HG03103 (cell line): ENCODE measurements at regions not wholly inside any gene's neighbourhood (a gene's known extent, or its start where the extent isn't known, plus 50 kb on each side); places are given as distances from the start of the nearest gene placed in this dataset.

Source experiments
- ATAC-seq: cut with Tn5 transposase; IDR thresholded peaks from one replicate; pipeline ENCODE4 v1.9.1; 2021; ENCODE audit warnings: low read depth; ENCODE audit not compliant: unreplicated experiment

DNA sequence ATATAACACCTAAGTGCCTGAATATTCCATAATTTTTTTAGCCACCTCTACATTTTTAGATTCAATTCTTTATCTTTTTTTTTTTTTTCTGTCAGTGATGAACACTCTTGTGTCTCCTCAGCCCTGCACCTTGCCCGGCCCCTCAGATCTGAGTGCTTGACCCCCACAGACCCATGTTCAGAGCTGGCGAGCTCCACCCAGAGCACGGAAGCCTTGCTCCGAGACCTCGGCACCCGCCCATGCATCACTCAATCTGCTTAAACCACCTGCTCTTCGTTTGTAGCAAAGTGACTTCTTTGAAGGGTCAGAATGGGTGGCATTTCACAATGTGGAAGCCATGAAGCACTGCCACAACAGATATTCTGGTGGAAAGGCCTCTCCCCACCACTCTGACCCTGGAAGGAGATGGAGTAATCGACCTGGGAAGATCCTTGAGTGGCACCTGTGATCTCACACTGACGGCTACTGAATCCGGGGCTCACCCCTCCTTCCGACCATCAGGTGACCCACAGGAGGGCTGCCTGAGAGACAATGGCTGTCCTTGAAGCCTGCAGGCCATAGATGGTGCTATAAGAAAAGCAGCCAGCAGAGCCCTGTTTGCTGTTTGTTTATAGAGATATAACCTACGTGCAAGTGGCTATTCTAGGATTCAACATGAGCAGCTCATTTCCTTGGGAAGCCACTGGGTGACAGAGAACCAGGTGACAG is 261.1 kb upstream of the IRX4 start:
- ATAC-seq: no peak

- ATAC-seq: no peak
Observed at GRCh38 chr5:2143088-2143487, 260.4 kb upstream of the IRX4 start.

- ATAC-seq: no peak
Observed at GRCh38 chr5:2142456-2142954, 259.8 kb upstream of the IRX4 start.

DNA sequence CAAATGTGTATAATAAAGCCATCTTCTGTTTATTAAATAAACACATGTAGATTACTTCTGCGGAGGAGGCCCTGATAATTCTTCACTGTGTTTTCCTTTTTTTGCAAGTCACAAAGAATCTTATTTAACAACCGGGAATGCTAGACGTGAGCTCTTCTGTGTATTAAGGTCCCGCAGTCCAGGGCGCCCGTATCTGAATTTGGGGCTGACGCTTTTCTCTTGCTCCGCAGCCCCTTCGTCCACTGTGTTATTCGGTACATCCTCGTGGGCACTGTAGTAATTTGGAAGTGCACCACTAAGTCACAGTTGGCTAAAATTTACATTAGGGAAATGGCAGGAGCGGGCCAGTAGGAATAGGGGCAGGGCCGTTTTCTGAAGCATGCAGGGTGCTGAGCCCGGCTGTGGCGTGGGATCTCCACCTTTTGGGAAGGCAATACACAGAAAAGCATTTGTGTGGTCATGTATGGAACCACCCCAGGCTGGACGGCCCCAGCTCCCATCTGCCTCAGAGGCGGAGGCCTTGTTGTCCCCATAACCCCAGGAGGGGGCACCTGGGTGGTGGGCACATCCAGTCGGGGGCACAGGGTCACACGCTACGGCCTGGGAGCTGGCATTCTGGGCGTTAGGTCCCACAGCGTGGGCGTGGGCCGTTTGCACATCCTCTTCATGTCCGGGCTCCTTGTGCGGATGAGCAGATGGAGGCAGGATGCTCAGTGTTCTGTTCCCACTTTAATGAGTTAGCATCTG is 258.7 kb upstream of the IRX4 start:
- no peak for ATAC-seq

- no peak for ATAC-seq
Observed at GRCh38 chr5:2140501-2141175, 257.9 kb upstream of the IRX4 start.

GRCh38 chr5:2139478-2139877 is 256.8 kb upstream of the IRX4 start:
- ATAC-seq: no peak

- no peak for ATAC-seq
Observed at GRCh38 chr5:2138896-2139295, 256.2 kb upstream of the IRX4 start.

DNA sequence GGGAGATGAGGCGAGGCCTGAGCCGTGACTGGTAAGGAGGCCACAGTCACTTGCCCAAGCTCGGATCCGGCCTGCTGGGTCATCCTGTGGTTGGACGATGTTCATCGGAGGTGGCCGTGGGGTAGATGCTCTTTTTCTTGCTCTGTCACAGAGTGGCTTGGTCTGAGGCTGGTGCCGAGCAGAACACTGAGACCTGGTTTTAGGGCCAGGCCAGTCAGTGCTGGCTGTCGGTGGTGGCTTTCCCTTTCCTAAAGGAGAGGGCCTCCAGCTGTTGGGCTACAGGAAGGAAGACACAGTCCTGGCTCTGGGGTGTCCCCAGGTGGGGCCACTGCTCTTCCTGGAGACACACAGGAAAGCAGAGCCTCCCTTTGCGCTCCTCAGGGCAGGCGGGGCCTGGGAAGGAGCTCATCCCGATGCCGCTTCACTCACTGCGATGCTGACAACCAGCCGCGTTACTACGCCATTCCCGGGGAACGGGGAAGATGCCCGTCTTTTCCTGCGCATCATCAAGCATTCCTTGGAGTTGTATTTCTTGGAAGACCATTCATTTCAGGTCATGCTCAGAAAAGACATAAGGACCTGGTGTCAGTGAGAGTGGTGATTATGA is 254.8 kb upstream of the IRX4 start:
- ATAC-seq: no peak

DNA sequence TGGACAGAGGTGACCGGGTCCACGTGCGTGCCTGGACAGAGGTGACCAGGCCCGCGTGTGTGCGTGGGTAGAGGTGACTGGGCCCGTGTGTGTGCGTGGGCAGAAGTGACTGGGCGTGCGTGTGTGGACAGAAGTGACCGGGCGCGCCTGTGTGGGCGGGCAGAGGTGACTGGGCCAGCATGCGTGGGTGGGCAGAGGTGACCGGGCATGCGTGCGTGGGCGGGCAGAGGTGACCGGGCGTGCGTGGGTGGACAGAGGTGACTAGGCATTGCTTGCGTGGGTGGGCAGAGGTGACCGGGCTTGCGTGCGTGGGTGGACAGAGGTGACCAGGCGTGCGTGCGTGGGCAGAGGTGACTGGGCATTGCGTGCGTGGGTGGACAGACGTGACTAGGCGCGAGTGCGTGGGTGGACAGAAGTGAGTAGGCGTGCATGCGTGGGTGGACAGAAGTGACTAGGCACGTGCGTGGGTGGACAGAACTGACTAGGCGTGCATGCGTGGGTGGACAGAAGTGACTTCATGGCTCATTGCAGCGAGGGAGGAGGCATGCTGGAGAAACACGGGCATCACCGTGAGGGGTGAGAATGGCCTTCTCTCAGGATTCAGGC is 254.1 kb upstream of the IRX4 start:
- no peak for ATAC-seq

DNA sequence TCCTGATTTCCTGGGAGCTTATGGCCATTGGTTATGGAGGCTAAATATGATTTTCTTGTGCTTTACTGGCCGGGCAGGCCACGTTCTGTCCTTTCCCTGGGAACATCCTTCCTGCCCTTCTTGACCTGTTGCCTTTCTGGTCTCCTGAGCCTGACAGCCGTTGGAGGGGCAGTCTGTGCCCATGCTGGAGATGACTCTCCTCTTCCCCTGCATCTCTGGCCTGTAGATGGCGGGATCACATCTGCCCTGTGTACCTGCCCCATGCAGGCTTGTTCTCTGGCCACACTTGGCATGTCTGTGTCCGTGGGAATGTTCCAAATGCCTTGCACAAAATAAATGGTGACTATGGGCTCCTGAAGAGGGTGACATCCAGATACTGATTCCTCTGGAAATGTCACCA is 253.1 kb upstream of the IRX4 start:
- ATAC-seq: no peak

DNA sequence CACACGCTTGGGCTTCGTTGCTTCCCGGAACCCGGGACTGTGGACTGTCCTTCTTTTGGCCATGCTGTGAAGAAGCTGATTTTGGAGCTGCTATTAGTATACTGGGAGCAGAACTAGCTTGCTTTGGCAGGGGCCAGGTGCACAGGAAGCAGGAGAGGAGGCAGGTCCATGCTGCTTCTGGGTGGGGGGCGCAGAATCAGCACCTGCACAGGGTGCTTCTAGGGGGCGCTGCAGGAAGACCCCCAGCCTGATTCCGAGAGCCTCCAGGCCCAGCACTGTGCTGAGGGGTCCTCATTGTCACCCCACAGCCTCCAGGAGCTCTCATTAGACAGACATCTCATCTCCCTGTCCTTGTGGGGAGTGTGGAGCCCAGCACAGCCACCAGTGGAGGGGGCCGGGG is 252.6 kb upstream of the IRX4 start:
- no peak for ATAC-seq

DNA sequence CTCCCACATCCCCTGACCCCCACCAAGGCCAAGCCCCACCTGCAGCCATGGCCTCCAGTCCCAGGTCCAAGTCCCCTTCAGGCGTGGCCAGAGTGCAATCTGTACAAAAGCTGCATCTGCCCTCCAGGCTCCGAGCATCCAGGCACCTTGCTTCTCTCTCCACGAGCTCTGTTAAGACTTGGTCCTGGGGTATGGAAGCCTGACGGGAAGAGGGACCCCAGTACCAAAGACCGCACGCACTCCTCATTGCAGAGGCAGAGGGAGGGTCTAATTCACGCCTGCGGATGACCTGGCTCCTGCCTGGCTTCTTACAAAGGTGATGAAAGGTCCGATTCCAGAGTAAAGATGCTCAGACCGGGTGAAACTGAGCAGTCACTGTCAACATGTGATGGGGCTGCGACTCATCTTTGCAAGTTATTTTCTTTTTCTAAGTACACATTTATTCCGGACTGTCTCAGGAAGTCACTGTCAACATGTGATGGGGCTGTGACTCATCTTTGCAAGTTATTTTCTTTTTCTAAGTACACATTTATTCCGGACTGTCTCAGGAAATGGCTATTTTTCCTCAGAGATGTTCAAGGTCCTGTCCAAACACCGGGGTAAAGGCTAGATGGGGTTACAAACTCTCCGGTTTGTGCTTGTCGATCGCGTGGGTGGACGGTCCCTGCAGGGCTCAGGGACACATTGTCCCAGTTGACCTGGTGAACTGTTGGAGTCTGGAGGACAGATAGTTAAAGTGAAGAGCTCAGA is 252.0 kb upstream of the IRX4 start:
- no peak for ATAC-seq

DNA sequence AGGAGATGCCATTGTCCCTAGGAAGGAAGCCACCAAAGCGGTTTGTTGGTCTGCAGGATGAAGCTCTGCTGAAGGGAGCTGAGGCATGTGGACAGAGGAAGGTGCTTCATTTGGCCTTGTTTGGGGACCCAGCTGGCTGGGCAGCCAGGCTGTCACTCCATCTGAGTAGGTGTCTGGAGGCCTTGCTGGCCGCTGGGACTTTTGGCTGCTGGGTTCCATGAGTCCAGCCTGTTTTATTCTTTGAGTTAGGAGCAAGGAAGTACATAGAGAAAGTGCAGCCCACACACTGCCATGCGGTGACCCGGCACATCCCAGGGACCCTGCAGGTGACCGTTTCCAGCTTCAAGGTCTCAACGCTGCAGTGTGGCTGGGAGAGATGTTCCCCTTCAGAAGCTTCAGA is 251.2 kb upstream of the IRX4 start:
- no peak for ATAC-seq

DNA sequence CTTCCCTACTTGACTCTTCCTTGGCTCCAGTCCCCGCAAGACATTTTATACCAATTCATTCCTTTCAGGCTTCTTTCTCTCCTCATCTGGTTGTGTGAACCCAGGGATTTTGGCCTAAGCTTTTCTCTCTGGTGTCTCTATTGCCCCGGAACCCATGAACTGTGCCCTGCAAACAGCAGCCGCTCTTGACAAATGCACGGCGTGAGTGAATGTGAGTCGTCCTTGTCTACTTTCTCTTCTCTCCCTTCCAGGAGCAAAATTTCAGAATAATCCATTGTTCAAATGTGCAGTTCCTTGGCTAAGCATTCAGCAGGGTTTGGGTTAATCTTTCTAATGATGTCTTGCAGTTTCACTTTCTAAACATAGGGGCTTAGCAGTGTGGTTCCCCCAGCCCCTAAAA is 250.4 kb upstream of the IRX4 start:
- no peak for ATAC-seq

GRCh38 chr5:2132497-2132847 is 249.7 kb upstream of the IRX4 start:
- no peak for ATAC-seq

DNA sequence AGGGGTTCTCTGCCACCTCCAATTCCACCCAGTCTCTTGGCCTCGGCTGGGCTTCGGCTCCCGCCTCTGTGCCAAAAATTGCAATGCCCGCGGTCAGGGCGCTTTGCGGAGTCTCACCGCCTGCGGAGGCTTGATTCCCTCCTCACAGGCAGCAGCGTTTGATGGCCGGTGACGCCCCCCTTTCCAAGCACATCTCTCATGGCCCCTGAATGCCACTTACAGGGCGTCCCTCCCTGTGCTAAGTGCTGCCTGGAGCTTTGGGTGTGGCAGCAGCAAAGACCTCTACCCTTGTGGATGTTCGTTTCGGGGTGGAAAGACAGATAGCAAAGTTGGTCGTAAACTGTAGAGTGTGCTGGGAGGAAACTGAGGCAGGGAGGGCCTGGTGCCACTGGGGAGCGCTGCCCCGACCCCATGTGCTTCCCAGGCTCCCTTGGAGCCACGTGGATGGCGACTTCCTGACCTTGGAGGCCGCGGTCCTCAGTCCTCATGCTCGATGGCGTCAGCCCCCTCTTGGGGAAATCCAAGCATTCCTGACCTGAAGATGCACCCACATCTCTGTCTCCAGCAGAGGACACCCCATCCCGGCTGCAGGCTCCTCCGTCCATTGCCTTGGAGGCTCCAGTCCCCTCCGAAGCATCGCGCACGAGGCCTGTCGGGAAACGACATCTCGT is 249.2 kb upstream of the IRX4 start:
- no peak for ATAC-seq

DNA sequence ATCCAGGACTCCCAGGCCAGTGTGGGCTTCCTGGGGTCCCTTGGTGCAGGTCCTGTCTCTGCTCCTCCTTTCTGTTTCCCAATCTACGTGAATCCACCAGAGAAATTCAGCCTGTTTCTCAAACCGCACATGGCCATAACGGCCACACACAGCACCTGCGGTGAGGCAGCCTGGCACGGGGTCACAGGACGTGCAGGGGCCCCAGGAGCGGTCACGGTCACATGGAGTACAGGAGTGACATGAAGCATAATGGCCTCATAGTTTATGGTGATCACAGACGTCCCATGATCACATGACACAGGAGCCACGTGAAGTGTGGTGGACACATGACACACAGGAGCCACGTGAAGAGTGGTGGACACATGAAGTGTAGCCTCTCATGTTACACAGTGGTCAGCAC is 248.5 kb upstream of the IRX4 start:
- ATAC-seq: no peak

DNA sequence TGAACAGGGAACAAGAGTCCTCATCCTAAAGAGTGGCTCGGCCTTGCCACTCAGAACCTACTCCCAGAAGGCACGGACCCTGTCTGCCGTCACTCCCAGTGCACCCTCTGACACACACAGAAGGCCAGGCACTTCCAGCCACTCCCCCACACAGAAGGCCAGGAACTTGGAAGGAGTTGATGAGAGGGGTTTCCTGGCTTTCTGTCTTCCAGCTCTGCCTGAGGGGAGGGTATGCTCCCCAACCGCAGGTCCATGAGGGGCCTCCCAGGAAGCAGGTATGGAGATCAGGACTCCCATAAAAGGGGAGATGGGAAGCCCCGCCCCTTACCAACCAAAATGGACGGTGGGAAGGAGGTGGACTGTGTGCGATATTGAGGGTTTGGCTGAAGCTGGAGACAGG is 247.6 kb upstream of the IRX4 start:
- ATAC-seq: no peak

GRCh38 chr5:2129568-2130272 is 247.0 kb upstream of the IRX4 start:
- ATAC-seq: no peak
